MV-4-11 (cell line): ENCODE measurements at regions not wholly inside any gene's neighbourhood (a gene's known extent, or its start where the extent isn't known, plus 50 kb on each side); places are given as distances from the start of the nearest gene placed in this dataset.
"Not testable (repeated sequence)": the region's sequence is repeated elsewhere in the genome, so short reads cannot be mapped to it uniquely, and the experiment has no call there.

Experiments used
- DNase-seq: peaks from one replicate; lab custom pipeline; 2025; lab: John Stamatoyannopoulos, UW

GRCh38 chr18:1488394-1488793 lies 583.7 kb downstream of the ADCYAP1 start:
- no peak for DNase-seq

GRCh38 chr18:1488957-1489356 lies 584.3 kb downstream of the ADCYAP1 start:
- DNase-seq: no peak

- no peak for DNase-seq
These were observed 590.7 kb downstream of the ADCYAP1 start for GRCh38 chr18:1495387-1495786.

- no peak for DNase-seq
These were observed 591.4 kb downstream of the ADCYAP1 start for GRCh38 chr18:1496096-1496495.

GRCh38 chr18:1498216-1498615 lies 593.5 kb downstream of the ADCYAP1 start:
- no peak for DNase-seq

- no peak for DNase-seq
These were observed 594.6 kb downstream of the ADCYAP1 start for GRCh38 chr18:1499265-1499664.

GRCh38 chr18:1503847-1504246 lies 599.2 kb downstream of the ADCYAP1 start:
- DNase-seq: no peak

GRCh38 chr18:1505856-1506255 lies 601.2 kb downstream of the ADCYAP1 start:
- DNase-seq: no peak

- DNase-seq: no peak
These were observed 606.0 kb downstream of the ADCYAP1 start for GRCh38 chr18:1510542-1511179.

GRCh38 chr18:1511619-1512311 lies 607.1 kb downstream of the ADCYAP1 start:
- DNase-seq: no peak

- no peak for DNase-seq
These were observed 608.8 kb downstream of the ADCYAP1 start for GRCh38 chr18:1513519-1513918.

GRCh38 chr18:1521588-1522248 lies 617.0 kb downstream of the ADCYAP1 start:
- not testable (repeated sequence) for DNase-seq

- no peak for DNase-seq
These were observed 617.6 kb downstream of the ADCYAP1 start for GRCh38 chr18:1522249-1522615.

GRCh38 chr18:1526991-1527390 lies 622.3 kb downstream of the ADCYAP1 start:
- DNase-seq: no peak

GRCh38 chr18:1527805-1528204 lies 623.1 kb downstream of the ADCYAP1 start:
- DNase-seq: no peak

- no peak for DNase-seq
These were observed 623.8 kb downstream of the ADCYAP1 start for GRCh38 chr18:1528447-1528846.

GRCh38 chr18:1528964-1529509 lies 624.4 kb downstream of the ADCYAP1 start:
- no peak for DNase-seq

- no peak for DNase-seq
These were observed 626.0 kb downstream of the ADCYAP1 start for GRCh38 chr18:1530650-1531049.

GRCh38 chr18:1539276-1539675 lies 634.6 kb downstream of the ADCYAP1 start:
- no peak for DNase-seq

- DNase-seq: no peak
These were observed 636.8 kb downstream of the ADCYAP1 start for GRCh38 chr18:1541478-1541877.

GRCh38 chr18:1542230-1542774 lies 637.6 kb downstream of the ADCYAP1 start:
- no peak for DNase-seq

- no peak for DNase-seq
These were observed 639.3 kb downstream of the ADCYAP1 start for GRCh38 chr18:1544016-1544415.

GRCh38 chr18:1557711-1558110 lies 653.0 kb downstream of the ADCYAP1 start:
- not testable (repeated sequence) for DNase-seq
